HG03135 (cell line): ENCODE measurements at regions not wholly inside any gene's neighbourhood (a gene's known extent, or its start where the extent isn't known, plus 50 kb on each side); places are given as distances from the start of the nearest gene placed in this dataset.

Experiments used
- ATAC-seq: cut with Tn5 transposase; IDR thresholded peaks from one replicate; pipeline ENCODE4 v1.9.1; 2021; ENCODE audit warnings: mild to moderate bottlenecking, moderate library complexity; ENCODE audit not compliant: unreplicated experiment

- no peak for ATAC-seq
Observed at GRCh38 chr4:96301715-96302114, 461.8 kb downstream of the PDHA2 start.

- ATAC-seq, result no peak
Observed at GRCh38 chr4:96305030-96305429, 465.1 kb downstream of the PDHA2 start.

- ATAC-seq, result no peak
Observed at GRCh38 chr4:96312046-96312685, 472.3 kb downstream of the PDHA2 start.

GRCh38 chr4:96315815-96316214 is 475.9 kb downstream of the PDHA2 start:
- no peak for ATAC-seq

- ATAC-seq, result no peak
Observed at GRCh38 chr4:96316776-96317175, 476.9 kb downstream of the PDHA2 start.

GRCh38 chr4:96317891-96318290 is 478.0 kb downstream of the PDHA2 start:
- no peak for ATAC-seq

GRCh38 chr4:96326846-96327245 is 487.0 kb downstream of the PDHA2 start:
- no peak for ATAC-seq

GRCh38 chr4:96342196-96342595 is 502.3 kb downstream of the PDHA2 start:
- no peak for ATAC-seq

GRCh38 chr4:96342790-96343455 is 503.0 kb downstream of the PDHA2 start:
- ATAC-seq, result no peak

- ATAC-seq, result no peak
Observed at GRCh38 chr4:96343836-96344235, 503.9 kb downstream of the PDHA2 start.

- no peak for ATAC-seq
Observed at GRCh38 chr4:96347582-96347981, 507.7 kb downstream of the PDHA2 start.

GRCh38 chr4:96352051-96352517 is 512.2 kb downstream of the PDHA2 start:
- no peak for ATAC-seq

GRCh38 chr4:96354036-96354712 is 514.3 kb downstream of the PDHA2 start:
- no peak for ATAC-seq

- ATAC-seq, result no peak
Observed at GRCh38 chr4:96355414-96355813, 515.5 kb downstream of the PDHA2 start.

GRCh38 chr4:96356591-96357370 is 516.9 kb downstream of the PDHA2 start:
- no peak for ATAC-seq

GRCh38 chr4:96366632-96367031 is 526.7 kb downstream of the PDHA2 start:
- ATAC-seq, result no peak

GRCh38 chr4:96375367-96375766 is 535.5 kb downstream of the PDHA2 start:
- ATAC-seq, result no peak

GRCh38 chr4:96379524-96379923 is 539.6 kb downstream of the PDHA2 start:
- ATAC-seq, result no peak

- no peak for ATAC-seq
Observed at GRCh38 chr4:96380106-96380505, 540.2 kb downstream of the PDHA2 start.

- no peak for ATAC-seq
Observed at GRCh38 chr4:96383349-96383748, 543.5 kb downstream of the PDHA2 start.

- no peak for ATAC-seq
Observed at GRCh38 chr4:96389770-96390169, 549.9 kb downstream of the PDHA2 start.
